Caco-2 (cell line): ENCODE measurements at regions not wholly inside any gene's neighbourhood (a gene's known extent, or its start where the extent isn't known, plus 50 kb on each side); places are given as distances from the start of the nearest gene placed in this dataset.

ENCODE experiments used
- BruUV-seq: library from RNA; stranded (reverse); fragments of 400-500 nt; replicated peaks from 2 replicates; lab custom pipeline; 2021; lab: Mats Ljungman, UMichigan
- CTCF ChIA-PET: fragments of 300-600 bp; sonication (Branson Sonifier 250); formaldehyde crosslinking; loops from one replicate; lab custom pipeline; 2022; ENCODE audit warnings: antibody characterized with exemption; lab: Charles Lee
- POLR2A ChIA-PET: fragments of 300-600 bp; sonication (Branson Sonifier 250); formaldehyde crosslinking; loops from one replicate; lab custom pipeline; 2022; ENCODE audit warnings: antibody characterized with exemption; lab: Charles Lee
- DNase-seq, 2 experiments: peaks; one replicate each; pipeline versions ENCODE4 v3.0.0 to v3.0.0-alpha.2; 2020 to 2022
- H3K27me3 ChIP-seq: replicated peaks from 2 replicates; pipeline ENCODE4 v1.6.0; 2011; ENCODE audit warnings: low read length; ENCODE audit not compliant: control insufficient read depth, insufficient read depth
- H3K36me3 ChIP-seq: 2 replicates; pipeline ENCODE4 v1.5.1; 2011; ENCODE audit warnings: low read length; ENCODE audit not compliant: control insufficient read depth, insufficient read depth
- H3K4me1 ChIP-seq: fragments of 250-450 bp; sonication (Bioruptor Pico); 2 replicates; pipeline ENCODE4 v1.5.1; 2020; ENCODE audit warnings: mild to moderate bottlenecking
- H3K4me3 ChIP-seq: 2 replicates; pipeline ENCODE4 v1.5.1; 2011; ENCODE audit warnings: low read depth, mild to moderate bottlenecking, control low read depth, low read length
- H3K9me3 ChIP-seq: fragments of 250-450 bp; sonication (Bioruptor Pico); 2 replicates; pipeline ENCODE4 v1.5.1; 2020; ENCODE audit warnings: mild to moderate bottlenecking, moderate library complexity
- H3K27ac Mint-ChIP-seq: one replicate; pipeline ENCODE4 v1.8.0; 2022; ENCODE audit warnings: mixed read lengths; ENCODE audit not compliant: unreplicated experiment
- H3K27me3 Mint-ChIP-seq: one replicate; pipeline ENCODE4 v1.8.0; 2022; ENCODE audit warnings: mixed read lengths; ENCODE audit not compliant: insufficient read depth, unreplicated experiment
- H3K36me3 Mint-ChIP-seq: one replicate; pipeline ENCODE4 v1.8.0; 2022; ENCODE audit warnings: mild to moderate bottlenecking, mixed read lengths; ENCODE audit not compliant: insufficient read depth, unreplicated experiment
- H3K4me1 Mint-ChIP-seq: one replicate; pipeline ENCODE4 v1.8.0; 2022; ENCODE audit warnings: low read depth, mixed read lengths; ENCODE audit not compliant: unreplicated experiment
- H3K4me3 Mint-ChIP-seq: one replicate; pipeline ENCODE4 v1.8.0; 2022; ENCODE audit warnings: mild to moderate bottlenecking, moderate library complexity, mixed read lengths; ENCODE audit not compliant: unreplicated experiment
- H3K9me3 Mint-ChIP-seq: one replicate; pipeline ENCODE4 v1.8.0; 2022; ENCODE audit warnings: mixed read lengths; ENCODE audit not compliant: unreplicated experiment
- CTCF ChIP-seq, 2 experiments: fragments of 200-600 bp in 1 of 2; IDR thresholded peaks; 1 replicate in 1 of 2; 2 replicates in 1 of 2; pipeline versions ENCODE4 v1.5.1 to v1.8.0; 2011 to 2022; ENCODE audit warnings: antibody characterized with exemption in 1 of 2, control low read depth in 1 of 2, inconsistent platforms in 1 of 2, low read depth in 1 of 2, low read length in 1 of 2, mild to moderate bottlenecking in 1 of 2, moderate library complexity in 1 of 2; ENCODE audit not compliant: insufficient read depth in 1 of 2, severe bottlenecking in 1 of 2, unreplicated experiment in 1 of 2
- intact Hi-C: fragments of 100-400 bp; cut with micrococcal nuclease; formaldehyde crosslinking; loops from one replicate; pipeline ENCODE4 v1.10.0; 2022; ENCODE audit not compliant: unreplicated experiment

- no peak overlapping the region for H3K4me3 Mint-ChIP-seq
- no peaks in the 10 kb centered on the region for H3K36me3 Mint-ChIP-seq
- Histone ChIP-seq H3K9me3 (no peaks in the 10 kb centered on the region), H3K27me3 (no peaks in the 10 kb centered on the region), H3K4me3 (no peak overlapping the region), H3K36me3 (no peaks in the 10 kb centered on the region), H3K4me1 (no peaks in the 10 kb centered on the region)
- no peaks in the 10 kb centered on the region for H3K9me3 Mint-ChIP-seq
- POLR2A ChIA-PET, result no interaction called here
- BruUV-seq, result no TSS peak
- no peak for TF ChIP-seq CTCF (IDR thresholded peaks at IDR 0.05; ENCODE audit: insufficient read depth in 1 of 2, low read depth in 1 of 2, low read length in 1 of 2, severe bottlenecking in 1 of 2, unreplicated experiment in 1 of 2)
- H3K27ac Mint-ChIP-seq, result no peak overlapping the region
- no peaks in the 10 kb centered on the region for H3K4me1 Mint-ChIP-seq
- CTCF ChIA-PET, result no interaction called here
- intact Hi-C loops, result no loop called here
- H3K27me3 Mint-ChIP-seq, result peaks cover under 1% of the 10 kb centered on the region
- DNase-seq, result no peak
Observed at GRCh38 chr5:53260446-53260845, 150.9 kb upstream of the MOCS2 start.

- H3K27me3 Mint-ChIP-seq, result peaks cover 3% of the 10 kb centered on the region
- Histone ChIP-seq H3K27me3 (no peaks in the 10 kb centered on the region), H3K36me3 (no peaks in the 10 kb centered on the region), H3K9me3 (no peaks in the 10 kb centered on the region), H3K4me3 (no peak overlapping the region), H3K4me1 (no peaks in the 10 kb centered on the region)
- intact Hi-C loops, result no loop called here
- CTCF ChIA-PET, result no interaction called here
- H3K9me3 Mint-ChIP-seq, result no peaks in the 10 kb centered on the region
- no peak for TF ChIP-seq CTCF (IDR thresholded peaks at IDR 0.05; ENCODE audit: insufficient read depth in 1 of 2, low read depth in 1 of 2, low read length in 1 of 2, severe bottlenecking in 1 of 2, unreplicated experiment in 1 of 2)
- no peaks in the 10 kb centered on the region for H3K4me1 Mint-ChIP-seq
- H3K4me3 Mint-ChIP-seq, result no peak overlapping the region
- no TSS peak for BruUV-seq
- DNase-seq, result no peak
- POLR2A ChIA-PET, result no interaction called here
- no peaks in the 10 kb centered on the region for H3K36me3 Mint-ChIP-seq
- no peak overlapping the region for H3K27ac Mint-ChIP-seq
Observed at GRCh38 chr5:53261245-53261644, 151.7 kb upstream of the MOCS2 start.

- peaks cover 3% of the 10 kb centered on the region for H3K27me3 Mint-ChIP-seq
- peak; percentile 43 to 55 for TF ChIP-seq CTCF (IDR thresholded peaks at IDR 0.05; ENCODE audit: insufficient read depth in 1 of 2, low read depth in 1 of 2, low read length in 1 of 2, severe bottlenecking in 1 of 2, unreplicated experiment in 1 of 2)
- CTCF ChIA-PET, result interaction anchor here (0.7 to 1.0 kb wide), 6 partner anchors 26 to 447 kb away, joined by 3 to 4 read pairs (median 3); no protein-coding TSS in a partner anchor
Observed at GRCh38 chr5:53262348-53262970, 152.9 kb upstream of the MOCS2 start.

More at GRCh38 chr5:53262348-53262970, 152.9 kb upstream of the MOCS2 start:
- H3K9me3 Mint-ChIP-seq, result no peaks in the 10 kb centered on the region
- no TSS peak for BruUV-seq
- no peak overlapping the region for H3K4me3 Mint-ChIP-seq
- no peaks in the 10 kb centered on the region for H3K4me1 Mint-ChIP-seq
- Histone ChIP-seq H3K27me3 (no peaks in the 10 kb centered on the region), H3K36me3 (no peaks in the 10 kb centered on the region), H3K4me1 (no peaks in the 10 kb centered on the region), H3K9me3 (no peaks in the 10 kb centered on the region), H3K4me3 (no peak overlapping the region)
- H3K36me3 Mint-ChIP-seq, result no peaks in the 10 kb centered on the region
- POLR2A ChIA-PET, result no interaction called here
- intact Hi-C loops, result loop anchor here (1.0 to 2.0 kb wide), 3 partner anchors 73 to 966 kb away; no protein-coding TSS in a partner anchor
- peak in 1 of 2 experiments; percentile 13 for DNase-seq
- no peak overlapping the region for H3K27ac Mint-ChIP-seq
